ENCODE measurements at regions not wholly inside any gene's neighbourhood (a gene's known extent, or its start where the extent isn't known, plus 50 kb on each side); places are given as distances from the start of the nearest gene placed in this dataset.
A peak's percentile ranks its signal among the peaks of the same experiment; 100 is the strongest.

GRCh38 chr3:23666818-23667217 is 138.9 kb upstream of the UBE2E1 start:
- Mint-ChIP-seq H3K4me3 (no peak overlapping the region), H3K4me1 (peaks cover 38% of the 10 kb centered on the region), H3K36me3 (ENCODE audit: low read depth) (no peaks in the 10 kb centered on the region), H3K27me3 (ENCODE audit: low read depth) (peaks cover under 1% of the 10 kb centered on the region), H3K9me3 (no peaks in the 10 kb centered on the region), H3K27ac (no peak overlapping the region)
- no peak for TF ChIP-seq CTCF (IDR thresholded peaks at IDR 0.05; ENCODE audit: unreplicated experiment in 3 of 3)

GRCh38 chr3:23667536-23668429 is 138.0 kb upstream of the UBE2E1 start:
- Mint-ChIP-seq H3K4me3 (no peak overlapping the region), H3K27me3 (ENCODE audit: low read depth) (no peaks in the 10 kb centered on the region), H3K9me3 (no peaks in the 10 kb centered on the region), H3K27ac (no peak overlapping the region), H3K36me3 (ENCODE audit: low read depth) (no peaks in the 10 kb centered on the region), H3K4me1 (peaks cover 33% of the 10 kb centered on the region)
- TF ChIP-seq CTCF (IDR thresholded peaks at IDR 0.05; ENCODE audit: unreplicated experiment in 3 of 3) = no peak

DNA sequence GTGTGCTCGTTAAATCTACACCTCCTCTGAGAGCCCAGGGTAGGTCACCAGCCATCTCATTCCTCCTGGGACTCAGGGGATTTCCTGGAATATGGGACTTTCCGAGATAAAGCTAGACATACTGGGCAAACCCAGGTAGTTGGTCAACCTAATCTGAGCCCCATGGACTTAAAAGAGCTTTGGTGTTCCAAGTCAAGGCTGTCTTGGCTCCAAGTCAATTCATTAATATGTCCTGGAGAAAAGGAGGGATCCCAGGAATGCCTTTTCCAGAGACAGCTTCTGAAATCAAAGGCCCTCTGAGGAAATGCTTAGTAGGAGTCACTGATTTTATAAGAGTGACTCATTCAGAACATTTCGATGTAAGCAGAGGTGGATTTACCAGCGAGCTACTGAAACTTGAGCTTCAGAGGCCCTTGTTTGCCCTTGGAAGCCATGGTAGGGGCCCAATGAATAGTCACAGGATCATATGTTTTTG is 137.3 kb upstream of the UBE2E1 start:
- H3K36me3 Mint-ChIP-seq (ENCODE audit: low read depth) = no peaks in the 10 kb centered on the region
- no peaks in the 10 kb centered on the region for H3K27me3 Mint-ChIP-seq (ENCODE audit: low read depth)
- H3K27ac Mint-ChIP-seq = no peak overlapping the region
- H3K4me1 Mint-ChIP-seq = peaks cover 28% of the 10 kb centered on the region
- TF ChIP-seq CTCF (IDR thresholded peaks at IDR 0.05; ENCODE audit: unreplicated experiment in 3 of 3) = no peak
- no peaks in the 10 kb centered on the region for H3K9me3 Mint-ChIP-seq
- H3K4me3 Mint-ChIP-seq = no peak overlapping the region

DNA sequence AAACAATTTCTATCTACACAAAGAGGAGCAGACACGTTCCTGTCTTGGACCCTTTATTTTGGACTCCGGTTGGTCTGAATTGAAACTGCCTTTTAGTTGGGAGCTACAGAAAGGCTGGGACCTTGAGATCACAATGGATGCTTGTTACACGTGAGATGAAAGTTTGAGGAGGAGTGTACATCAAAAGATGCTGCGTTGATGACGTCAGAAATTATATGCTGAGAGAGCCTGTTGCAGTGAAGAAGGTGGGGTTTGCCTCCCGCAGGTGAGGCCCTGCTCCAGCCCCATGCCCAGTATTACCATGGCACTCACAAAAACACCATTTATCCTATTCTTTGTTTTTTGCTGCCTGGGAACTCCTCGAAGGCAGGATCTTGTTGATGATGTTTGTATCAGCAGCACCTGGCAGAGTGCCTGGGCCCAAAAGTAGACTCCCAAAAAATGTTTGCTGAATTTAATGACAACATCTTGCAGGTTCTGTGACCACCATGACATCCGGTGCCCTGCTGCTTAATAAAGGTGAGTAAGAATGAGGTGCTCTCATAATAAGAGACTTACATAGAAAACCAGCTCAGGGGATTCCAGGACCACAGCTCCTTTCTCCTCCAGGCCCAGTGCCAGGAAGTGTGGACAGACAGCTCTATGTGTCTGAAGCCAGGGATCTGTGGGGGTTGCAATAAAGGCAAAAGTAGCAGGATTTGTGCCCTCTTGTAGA is 136.1 kb upstream of the UBE2E1 start:
- H3K36me3 Mint-ChIP-seq (ENCODE audit: low read depth) = no peaks in the 10 kb centered on the region
- H3K4me1 Mint-ChIP-seq = peaks cover 19% of the 10 kb centered on the region
- no peak overlapping the region for H3K4me3 Mint-ChIP-seq
- no peaks in the 10 kb centered on the region for H3K27me3 Mint-ChIP-seq (ENCODE audit: low read depth)
- peak overlapping the region in 1 of 3 experiments; percentile 23 for H3K27ac Mint-ChIP-seq
- no peaks in the 10 kb centered on the region for H3K9me3 Mint-ChIP-seq
- TF ChIP-seq CTCF (IDR thresholded peaks at IDR 0.05; ENCODE audit: unreplicated experiment in 3 of 3) = no peak

DNA sequence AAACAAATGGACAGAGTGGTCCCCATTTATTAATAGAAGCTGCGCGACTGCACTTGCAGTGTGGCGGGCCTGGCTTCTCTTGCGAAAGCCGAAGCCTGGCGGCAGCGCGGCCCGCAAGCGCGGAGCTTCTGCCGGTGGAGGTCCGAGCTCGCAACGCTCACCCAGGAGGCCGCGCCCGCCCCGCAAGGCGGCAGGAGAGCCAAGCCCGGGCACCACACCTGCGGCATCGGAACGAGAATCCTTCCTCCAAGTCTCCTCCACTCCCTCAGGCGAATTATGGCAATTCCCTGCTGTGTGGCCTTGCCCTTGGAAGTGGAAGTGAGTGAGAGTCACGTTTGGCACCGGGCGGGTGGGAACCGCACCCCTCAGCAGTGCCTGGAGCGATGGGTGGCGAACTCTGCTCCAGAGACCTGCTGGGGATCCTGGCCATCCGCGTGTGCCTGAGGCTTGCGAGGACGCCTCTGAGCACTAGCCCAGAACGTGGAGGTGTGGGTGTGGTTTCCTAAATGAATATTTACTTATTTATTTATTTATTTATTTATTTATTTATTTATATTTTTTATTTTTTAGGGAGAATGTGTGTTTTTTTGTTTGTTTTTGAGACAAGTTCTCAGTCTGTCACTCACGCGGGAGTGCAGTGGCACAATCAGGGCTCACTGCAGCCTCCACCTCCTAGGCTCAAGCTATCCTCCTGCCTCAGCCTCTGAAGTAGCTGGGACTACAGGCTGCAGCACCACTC is 133.7 kb upstream of the UBE2E1 start:
- no peaks in the 10 kb centered on the region for H3K9me3 Mint-ChIP-seq
- H3K36me3 Mint-ChIP-seq (ENCODE audit: low read depth) = no peaks in the 10 kb centered on the region
- no peak overlapping the region for H3K27ac Mint-ChIP-seq
- H3K4me1 Mint-ChIP-seq = peaks cover 19% of the 10 kb centered on the region
- H3K4me3 Mint-ChIP-seq = no peak overlapping the region
- no peak for TF ChIP-seq CTCF (IDR thresholded peaks at IDR 0.05; ENCODE audit: unreplicated experiment in 3 of 3)
- H3K27me3 Mint-ChIP-seq (ENCODE audit: low read depth) = no peaks in the 10 kb centered on the region
